ENCODE measurements at regions not wholly inside any gene's neighbourhood (a gene's known extent, or its start where the extent isn't known, plus 50 kb on each side); places are given as distances from the start of the nearest gene placed in this dataset.

DNA sequence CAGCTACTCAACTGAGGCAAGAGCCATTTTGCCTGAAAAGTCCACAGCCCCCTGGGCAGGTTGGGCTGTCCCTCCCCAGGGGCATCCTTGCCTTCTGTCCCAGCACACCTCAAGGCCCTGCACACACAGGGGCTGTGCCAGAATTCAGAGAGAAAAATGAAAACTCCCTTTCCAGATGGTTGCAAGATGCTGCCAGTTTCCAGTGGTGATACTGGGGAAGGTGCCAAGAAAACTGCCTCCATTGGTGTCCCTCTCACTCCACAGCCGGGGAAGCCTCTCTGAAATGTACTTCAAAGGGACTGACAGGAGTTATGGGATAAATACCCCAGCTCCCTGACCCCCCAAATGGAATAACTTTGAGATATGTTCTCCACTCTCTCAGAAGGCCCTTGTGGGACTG, 154.2 kb upstream of the MAFB start:
- Mint-ChIP-seq H3K27me3 (peaks cover 20% of the 10 kb centered on the region), H3K9me3 (peaks cover 10% of the 10 kb centered on the region), H3K4me1 (no peaks in the 10 kb centered on the region), H3K27ac (no peak overlapping the region), H3K4me3 (no peak overlapping the region), H3K36me3 (ENCODE audit: low read depth) (no peaks in the 10 kb centered on the region)
- no peak for ATAC-seq (replicated peaks)

DNA sequence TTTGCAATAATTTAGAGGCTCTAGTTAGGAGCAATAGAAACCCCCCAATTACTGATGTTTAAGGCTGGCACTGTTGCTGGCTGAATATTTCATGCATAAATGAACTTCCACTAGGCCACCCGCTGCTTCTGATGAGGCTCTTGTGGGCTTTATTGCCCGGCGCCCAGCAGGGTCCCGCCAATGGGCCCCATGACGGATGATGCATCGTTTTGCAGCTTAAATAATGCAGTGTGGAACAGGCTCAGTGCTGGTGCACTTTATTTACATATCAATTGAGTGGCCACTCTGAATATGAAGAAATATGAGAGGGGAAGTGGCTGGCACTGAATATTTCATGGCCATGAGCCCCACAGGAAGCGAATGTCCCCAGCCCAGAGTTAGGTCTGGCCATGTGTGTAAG, 155.3 kb upstream of the MAFB start:
- H3K27ac Mint-ChIP-seq = no peak overlapping the region
- no peak overlapping the region for H3K4me3 Mint-ChIP-seq
- H3K9me3 Mint-ChIP-seq = peaks cover 10% of the 10 kb centered on the region
- no peaks in the 10 kb centered on the region for H3K36me3 Mint-ChIP-seq (ENCODE audit: low read depth)
- no peaks in the 10 kb centered on the region for H3K4me1 Mint-ChIP-seq
- ATAC-seq (replicated peaks) = no peak
- H3K27me3 Mint-ChIP-seq = peaks cover 20% of the 10 kb centered on the region

DNA sequence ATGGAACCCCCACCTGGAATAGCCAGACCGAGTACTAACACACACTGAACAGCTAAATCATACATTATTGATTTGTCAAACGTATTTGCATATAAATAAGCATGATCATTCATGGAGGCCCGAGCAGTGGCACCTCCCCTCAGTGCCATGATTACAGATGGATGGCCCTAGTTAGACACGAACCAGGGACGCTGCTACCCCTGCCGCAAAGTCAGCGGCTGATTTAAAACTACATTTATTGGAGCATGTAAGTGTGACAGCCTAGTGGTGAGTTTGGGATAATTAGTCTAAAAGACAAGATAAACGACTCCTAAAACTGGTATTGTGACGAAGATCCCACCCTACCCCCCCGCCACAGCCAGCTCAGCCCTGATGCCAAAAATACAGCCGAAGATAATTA, 159.1 kb upstream of the MAFB start:
- Mint-ChIP-seq H3K4me3 (no peak overlapping the region), H3K4me1 (no peaks in the 10 kb centered on the region), H3K27me3 (peaks cover 6% of the 10 kb centered on the region), H3K27ac (no peak overlapping the region), H3K36me3 (ENCODE audit: low read depth) (no peaks in the 10 kb centered on the region), H3K9me3 (peaks cover 6% of the 10 kb centered on the region)
- ATAC-seq (replicated peaks) = no peak

DNA sequence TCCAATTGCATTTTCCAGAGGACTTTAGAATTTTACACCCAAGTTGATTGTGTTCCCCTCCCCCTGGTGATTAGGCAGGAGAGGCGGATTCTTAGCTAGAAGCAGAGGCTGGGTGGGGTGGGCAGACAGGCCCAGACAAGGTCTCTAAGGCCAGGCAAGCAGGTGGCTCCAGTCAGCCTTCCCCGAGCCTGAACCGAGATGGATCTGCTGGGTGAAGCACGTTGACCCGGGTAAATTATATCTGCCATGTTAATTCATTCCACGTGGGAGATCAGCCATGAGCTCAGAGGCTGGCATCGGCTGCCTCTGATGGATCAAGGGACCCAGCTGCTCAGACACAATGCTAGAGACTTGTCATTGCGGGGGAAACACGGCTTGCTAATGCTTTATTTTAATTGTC, 159.5 kb upstream of the MAFB start:
- no peak for ATAC-seq (replicated peaks)
- Mint-ChIP-seq H3K27ac (no peak overlapping the region), H3K36me3 (ENCODE audit: low read depth) (no peaks in the 10 kb centered on the region), H3K4me1 (no peaks in the 10 kb centered on the region), H3K9me3 (peaks cover 6% of the 10 kb centered on the region), H3K27me3 (peaks cover 6% of the 10 kb centered on the region), H3K4me3 (no peak overlapping the region)

DNA sequence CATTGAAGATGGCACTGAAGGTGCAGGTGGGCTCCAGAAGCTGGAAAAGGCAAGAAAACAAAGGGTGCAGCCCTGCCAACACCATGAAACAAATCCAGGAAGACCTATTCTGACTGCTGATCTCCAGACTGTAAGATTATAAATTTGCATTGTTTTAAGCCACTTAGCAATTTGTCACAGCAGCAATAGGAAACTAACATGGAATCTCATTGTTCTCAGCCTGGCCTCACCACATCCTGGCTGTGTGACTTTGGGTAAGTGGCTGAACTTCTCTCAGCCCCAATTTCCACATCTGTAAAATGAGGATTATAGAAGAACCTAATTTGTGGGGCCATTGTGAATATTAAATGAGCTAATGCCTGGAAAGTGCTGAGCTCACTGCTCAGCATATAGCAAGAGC, 160.4 kb upstream of the MAFB start:
- H3K4me3 Mint-ChIP-seq = no peak overlapping the region
- H3K4me1 Mint-ChIP-seq = no peaks in the 10 kb centered on the region
- peaks cover 6% of the 10 kb centered on the region for H3K9me3 Mint-ChIP-seq
- ATAC-seq (replicated peaks) = no peak
- peaks cover 4% of the 10 kb centered on the region for H3K27me3 Mint-ChIP-seq
- no peak overlapping the region for H3K27ac Mint-ChIP-seq
- H3K36me3 Mint-ChIP-seq (ENCODE audit: low read depth) = no peaks in the 10 kb centered on the region

DNA sequence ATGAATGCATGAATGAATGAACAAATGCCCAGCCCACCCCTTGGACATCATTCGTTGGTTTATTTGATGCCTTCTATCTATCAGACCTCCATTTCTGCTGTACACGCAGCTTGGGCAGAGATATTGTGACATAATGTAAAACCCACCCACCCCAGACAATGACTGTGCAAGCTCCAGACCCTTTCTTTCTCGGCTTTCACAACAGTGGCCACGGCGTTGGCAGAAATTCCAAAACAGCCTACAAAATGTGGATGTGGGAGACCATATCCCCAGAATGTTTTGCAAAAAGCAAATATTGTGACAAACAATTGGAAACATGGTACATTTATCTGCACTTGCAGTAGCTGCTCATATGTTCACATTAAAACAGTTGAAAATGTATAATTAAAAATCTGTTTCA, 162.0 kb upstream of the MAFB start:
- no peak overlapping the region for H3K4me3 Mint-ChIP-seq
- ATAC-seq (replicated peaks) = no peak
- peaks cover 2% of the 10 kb centered on the region for H3K9me3 Mint-ChIP-seq
- no peaks in the 10 kb centered on the region for H3K4me1 Mint-ChIP-seq
- no peak overlapping the region for H3K27ac Mint-ChIP-seq
- H3K27me3 Mint-ChIP-seq = no peaks in the 10 kb centered on the region
- H3K36me3 Mint-ChIP-seq (ENCODE audit: low read depth) = no peaks in the 10 kb centered on the region

DNA sequence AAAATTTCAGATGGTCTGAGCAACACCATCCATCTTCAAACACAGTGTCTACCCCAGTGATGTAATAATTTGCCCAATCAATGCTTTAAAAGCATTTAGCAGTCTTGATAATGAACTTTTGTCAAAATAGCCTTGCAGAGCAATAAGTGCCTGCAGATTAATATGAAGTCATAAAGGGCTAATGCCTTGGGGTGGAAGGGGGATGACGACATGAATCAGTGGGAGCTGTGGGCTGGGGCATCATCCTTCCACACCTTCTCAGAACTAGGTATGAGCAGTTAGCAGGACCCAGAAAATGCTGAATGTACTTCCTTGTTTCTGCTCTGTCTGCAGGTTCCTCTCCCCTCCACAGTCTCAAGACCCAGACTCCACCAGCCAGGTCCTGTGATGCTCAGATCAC, 166.2 kb upstream of the MAFB start:
- no peaks in the 10 kb centered on the region for H3K4me1 Mint-ChIP-seq
- H3K36me3 Mint-ChIP-seq (ENCODE audit: low read depth) = no peaks in the 10 kb centered on the region
- H3K27me3 Mint-ChIP-seq = no peaks in the 10 kb centered on the region
- H3K9me3 Mint-ChIP-seq = no peaks in the 10 kb centered on the region
- no peak for ATAC-seq (replicated peaks)
- no peak overlapping the region for H3K27ac Mint-ChIP-seq
- no peak overlapping the region for H3K4me3 Mint-ChIP-seq

DNA sequence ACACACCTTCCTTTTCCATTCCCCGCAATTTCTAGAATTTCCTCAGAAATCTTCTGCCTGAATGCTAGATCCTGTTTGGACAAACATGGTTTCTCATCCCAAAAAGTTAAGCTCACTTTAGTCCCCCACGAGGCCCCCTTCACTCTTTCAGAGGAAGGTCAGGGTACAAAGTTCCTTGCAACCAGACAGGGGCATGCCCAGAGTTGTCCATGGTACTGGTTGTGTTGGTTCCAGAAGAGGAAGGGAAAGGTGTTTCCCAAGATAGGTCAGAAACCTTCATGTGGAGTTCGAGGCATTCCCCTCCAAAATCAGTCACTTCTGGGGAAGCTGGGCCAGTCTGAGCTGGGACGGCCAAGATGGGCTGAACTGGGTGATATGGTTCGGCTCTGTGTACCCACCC, 167.6 kb upstream of the MAFB start:
- no peak overlapping the region for H3K4me3 Mint-ChIP-seq
- H3K36me3 Mint-ChIP-seq (ENCODE audit: low read depth) = no peaks in the 10 kb centered on the region
- ATAC-seq (replicated peaks) = no peak
- H3K27ac Mint-ChIP-seq = no peak overlapping the region
- H3K27me3 Mint-ChIP-seq = no peaks in the 10 kb centered on the region
- H3K9me3 Mint-ChIP-seq = no peaks in the 10 kb centered on the region
- H3K4me1 Mint-ChIP-seq = no peaks in the 10 kb centered on the region

DNA sequence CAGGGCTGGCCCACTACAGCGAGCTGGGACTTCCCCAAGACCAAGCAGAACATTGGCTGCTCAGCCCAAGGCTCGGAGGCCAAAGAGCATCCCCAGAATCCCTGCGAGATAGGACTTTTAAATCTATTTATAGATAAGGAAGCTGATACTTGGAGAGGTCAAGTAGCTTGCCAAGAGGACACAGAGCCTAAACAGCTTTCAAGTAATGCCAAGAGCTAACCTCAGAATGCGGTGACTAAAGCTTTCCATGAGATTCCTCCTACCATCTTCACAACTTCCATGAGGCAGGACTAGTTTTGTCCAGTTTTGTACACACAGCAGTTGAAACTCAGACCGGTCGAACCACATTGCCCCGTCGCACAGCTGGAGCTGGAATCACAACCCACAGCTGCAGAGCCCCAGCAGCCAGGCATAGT, 168.1 kb upstream of the TOP1 start:
- H3K27ac Mint-ChIP-seq = no peak overlapping the region
- no peaks in the 10 kb centered on the region for H3K9me3 Mint-ChIP-seq
- H3K4me1 Mint-ChIP-seq = no peaks in the 10 kb centered on the region
- H3K36me3 Mint-ChIP-seq (ENCODE audit: low read depth) = no peaks in the 10 kb centered on the region
- H3K27me3 Mint-ChIP-seq = no peaks in the 10 kb centered on the region
- no peak for ATAC-seq (replicated peaks)
- no peak overlapping the region for H3K4me3 Mint-ChIP-seq

DNA sequence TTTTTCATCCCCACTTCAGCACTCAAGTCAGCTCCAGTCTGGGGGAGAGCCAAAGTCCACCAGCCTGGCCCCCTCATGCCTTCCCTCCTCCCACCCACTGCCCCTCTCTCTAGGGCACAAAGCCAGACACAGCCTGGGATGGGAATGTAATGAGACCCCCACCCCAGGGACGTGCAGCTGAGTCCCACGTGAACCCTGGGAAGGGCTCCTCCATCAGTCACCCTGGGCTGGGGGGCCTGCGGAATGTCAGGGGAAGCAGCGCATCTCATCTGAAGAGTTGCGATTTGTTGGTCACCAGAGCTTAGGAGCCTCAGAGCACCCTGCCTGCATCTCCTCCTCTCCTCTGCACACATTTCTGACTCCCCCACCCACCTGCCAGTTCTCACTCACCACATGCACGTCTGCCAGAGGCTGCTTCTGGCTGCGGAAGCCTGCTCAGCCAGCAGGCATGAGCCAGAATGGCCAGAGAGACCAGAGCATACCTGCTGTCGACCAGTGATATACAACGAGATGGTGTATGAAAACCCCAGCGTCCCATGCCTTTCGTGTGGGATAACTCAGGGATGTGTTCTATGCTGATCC, 167.1 kb upstream of the TOP1 start:
- H3K27ac Mint-ChIP-seq = no peak overlapping the region
- no peak overlapping the region for H3K4me3 Mint-ChIP-seq
- H3K9me3 Mint-ChIP-seq = no peaks in the 10 kb centered on the region
- no peaks in the 10 kb centered on the region for H3K36me3 Mint-ChIP-seq (ENCODE audit: low read depth)
- ATAC-seq (replicated peaks) = no peak
- H3K27me3 Mint-ChIP-seq = no peaks in the 10 kb centered on the region
- H3K4me1 Mint-ChIP-seq = no peaks in the 10 kb centered on the region

DNA sequence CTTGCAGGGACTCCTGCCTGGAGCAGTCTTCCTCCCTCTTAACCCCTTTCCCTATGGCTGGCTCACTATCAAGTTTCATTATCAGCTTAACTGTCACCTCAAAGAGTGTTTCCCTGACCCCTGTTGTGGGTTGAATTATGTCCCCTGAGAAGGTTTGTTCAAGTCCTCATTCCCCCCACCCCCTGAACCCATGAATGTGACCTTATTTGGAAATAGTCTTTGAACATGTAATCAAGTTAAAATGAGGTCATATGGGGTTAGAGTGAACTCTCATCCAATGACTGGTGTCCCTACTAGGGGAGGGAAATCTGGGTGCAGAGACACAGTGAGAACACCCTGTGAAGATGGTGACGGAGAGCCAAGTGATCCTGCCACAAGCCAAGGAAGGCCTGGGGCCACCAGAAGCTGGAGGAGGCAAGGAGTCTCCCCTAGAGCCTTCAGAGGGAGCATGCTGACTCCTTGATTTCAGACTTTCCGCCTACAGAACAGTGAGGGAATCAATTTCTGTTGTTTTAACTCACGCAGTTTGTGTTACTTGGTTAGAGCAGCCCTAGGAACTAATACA, 165.2 kb upstream of the TOP1 start:
- Mint-ChIP-seq H3K4me3 (no peak overlapping the region), H3K27ac (no peak overlapping the region), H3K36me3 (ENCODE audit: low read depth) (no peaks in the 10 kb centered on the region), H3K27me3 (no peaks in the 10 kb centered on the region), H3K9me3 (no peaks in the 10 kb centered on the region), H3K4me1 (no peaks in the 10 kb centered on the region)
- ATAC-seq (replicated peaks) = no peak

DNA sequence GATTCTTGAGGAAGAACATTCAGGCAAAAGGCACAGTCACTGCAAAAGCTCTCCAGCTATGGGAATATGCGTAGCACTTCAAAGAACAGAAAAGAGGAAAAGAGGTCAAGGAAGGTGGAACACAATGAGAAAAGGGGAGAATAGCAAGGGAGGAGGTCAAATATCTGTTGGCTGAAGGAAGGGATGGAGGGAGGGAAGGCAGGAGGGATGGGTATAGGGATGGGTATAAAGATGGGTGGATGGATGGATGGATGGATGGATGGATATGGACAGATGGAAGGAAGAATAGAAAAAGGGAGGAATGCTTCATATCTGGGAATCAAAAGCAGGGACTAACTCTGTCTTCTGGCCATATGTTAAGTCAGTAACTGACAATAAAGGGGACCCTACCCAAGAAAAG, 164.2 kb upstream of the TOP1 start:
- no peak for ATAC-seq (replicated peaks)
- Mint-ChIP-seq H3K36me3 (ENCODE audit: low read depth) (no peaks in the 10 kb centered on the region), H3K4me3 (no peak overlapping the region), H3K9me3 (no peaks in the 10 kb centered on the region), H3K27me3 (no peaks in the 10 kb centered on the region), H3K4me1 (no peaks in the 10 kb centered on the region), H3K27ac (no peak overlapping the region)

DNA sequence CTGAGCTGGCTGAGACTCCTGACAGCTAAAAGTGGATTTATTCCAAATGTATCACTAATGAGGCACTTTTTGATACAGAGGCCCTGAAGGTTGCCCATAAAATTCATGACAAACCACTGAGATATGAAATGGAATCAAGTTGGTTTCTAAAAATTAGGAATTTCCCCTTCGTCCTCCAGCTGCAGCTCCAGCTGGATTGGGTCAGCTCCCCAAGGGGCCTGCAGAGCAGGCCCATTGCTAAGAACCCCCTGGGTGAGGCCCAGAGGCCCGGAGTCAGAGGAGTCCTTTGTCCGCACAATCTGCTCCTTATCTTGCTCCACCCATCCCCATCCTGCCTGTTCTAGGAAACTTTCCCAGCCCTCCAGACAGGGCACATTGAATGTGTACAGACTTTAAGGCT, 163.5 kb upstream of the TOP1 start:
- Mint-ChIP-seq H3K9me3 (no peaks in the 10 kb centered on the region), H3K4me1 (no peaks in the 10 kb centered on the region), H3K27me3 (no peaks in the 10 kb centered on the region), H3K4me3 (no peak overlapping the region), H3K27ac (no peak overlapping the region), H3K36me3 (ENCODE audit: low read depth) (no peaks in the 10 kb centered on the region)
- ATAC-seq (replicated peaks) = no peak

DNA sequence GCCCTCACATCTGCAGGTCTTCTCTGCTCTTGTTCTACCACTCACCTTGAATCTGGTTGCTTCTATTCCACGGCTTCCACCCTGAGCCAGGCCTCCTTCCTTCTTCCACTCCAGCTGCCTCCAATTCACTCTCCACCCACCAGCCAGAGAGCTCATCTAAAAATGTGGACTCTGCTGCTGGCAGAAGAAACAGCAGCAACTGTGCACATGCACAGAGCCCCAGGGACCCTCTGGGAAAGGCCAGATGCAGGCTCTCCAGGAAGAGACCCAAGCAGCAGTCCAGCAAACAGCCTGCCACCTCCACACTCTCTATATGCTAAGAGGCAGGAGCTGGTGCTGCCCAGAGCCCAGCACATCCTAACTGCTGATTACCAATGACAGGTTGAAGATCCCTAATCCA, 162.6 kb upstream of the TOP1 start:
- H3K9me3 Mint-ChIP-seq = no peaks in the 10 kb centered on the region
- H3K27ac Mint-ChIP-seq = no peak overlapping the region
- no peaks in the 10 kb centered on the region for H3K4me1 Mint-ChIP-seq
- no peak for ATAC-seq (replicated peaks)
- no peaks in the 10 kb centered on the region for H3K27me3 Mint-ChIP-seq
- no peaks in the 10 kb centered on the region for H3K36me3 Mint-ChIP-seq (ENCODE audit: low read depth)
- H3K4me3 Mint-ChIP-seq = no peak overlapping the region

DNA sequence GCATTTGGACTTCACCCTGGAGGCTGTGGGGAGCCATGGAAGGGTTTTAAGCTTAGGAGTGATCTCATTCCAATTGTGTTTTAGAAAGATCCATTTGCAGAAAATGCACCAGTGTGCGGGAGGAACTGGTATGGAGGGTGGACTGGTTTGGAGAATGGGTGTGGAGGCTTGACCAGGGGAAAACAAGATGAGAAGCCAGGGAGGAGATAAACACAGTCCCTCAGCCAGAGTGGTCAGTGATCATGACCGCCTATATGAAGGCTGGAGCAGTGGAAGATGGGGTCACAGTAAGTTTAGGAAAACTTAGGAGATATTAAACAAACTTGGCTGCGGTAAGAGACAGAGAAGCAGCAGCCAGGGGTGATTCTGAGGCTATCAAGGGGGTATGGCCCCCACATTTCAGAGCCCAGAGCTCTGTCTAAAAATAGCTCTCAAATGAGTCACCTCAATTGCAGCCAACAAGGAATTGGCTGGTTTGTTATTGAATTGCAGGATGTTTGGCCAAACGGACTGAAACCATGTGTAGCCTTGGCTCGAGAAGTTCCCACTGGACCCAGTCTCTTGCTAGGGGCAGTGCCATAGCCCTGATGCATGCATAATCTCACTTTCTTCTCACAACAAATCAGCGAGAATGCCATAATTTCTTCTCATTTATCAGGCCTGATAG, 159.9 kb upstream of the TOP1 start:
- Mint-ChIP-seq H3K27ac (no peak overlapping the region), H3K4me1 (no peaks in the 10 kb centered on the region), H3K9me3 (no peaks in the 10 kb centered on the region), H3K4me3 (no peak overlapping the region), H3K36me3 (ENCODE audit: low read depth) (no peaks in the 10 kb centered on the region), H3K27me3 (peaks cover 4% of the 10 kb centered on the region)
- ATAC-seq (replicated peaks) = no peak
